Parathyroid adenoma (tissue), 2 donors: ENCODE measurements at regions not wholly inside any gene's neighbourhood (a gene's known extent, or its start where the extent isn't known, plus 50 kb on each side); places are given as distances from the start of the nearest gene placed in this dataset.

Experiments
- H2AFZ ChIP-seq: fragments of 300-600 bp; sonication (generic); one replicate; pipeline ENCODE4 v1.7.0; 2017; ENCODE audit warnings: antibody characterized with exemption, mild to moderate bottlenecking
- H3K27ac ChIP-seq: fragments of 300-600 bp; sonication (generic); one replicate; pipeline ENCODE4 v1.7.0; 2017
- H3K27me3 ChIP-seq: fragments of 300-600 bp; sonication (generic); one replicate; pipeline ENCODE4 v1.7.0; 2017; ENCODE audit warnings: low read length; ENCODE audit not compliant: control insufficient read depth, insufficient read depth
- H3K36me3 ChIP-seq: fragments of 300-600 bp; sonication (generic); one replicate; pipeline ENCODE4 v1.7.0; 2017; ENCODE audit warnings: low read length; ENCODE audit not compliant: control insufficient read depth, insufficient read depth
- H3K4me1 ChIP-seq: fragments of 300-600 bp; sonication (generic); one replicate; pipeline ENCODE4 v1.7.0; 2017; ENCODE audit warnings: control low read depth
- H3K4me2 ChIP-seq: fragments of 300-600 bp; sonication (generic); one replicate; pipeline ENCODE4 v1.7.0; 2017; ENCODE audit warnings: low read length
- H3K4me3 ChIP-seq: fragments of 300-600 bp; sonication (generic); one replicate; pipeline ENCODE4 v1.7.0; 2017; ENCODE audit warnings: low read depth, low read length
- H3K79me2 ChIP-seq: fragments of 300-600 bp; sonication (generic); one replicate; pipeline ENCODE4 v1.7.0; 2017; ENCODE audit warnings: control low read depth
- H3K9ac ChIP-seq: fragments of 300-600 bp; sonication (generic); one replicate; pipeline ENCODE4 v1.7.0; 2017; ENCODE audit warnings: mild to moderate bottlenecking
- H3K9me3 ChIP-seq: fragments of 300-600 bp; sonication (generic); one replicate; pipeline ENCODE4 v1.7.0; 2017; ENCODE audit warnings: low read length; ENCODE audit not compliant: control insufficient read depth
- TF ChIP-seq, protein P1 (sequence below): fragments of 300-600 bp; sonication (generic); IDR thresholded peaks from one replicate; pipeline ENCODE4 v1.7.0; 2017; ENCODE audit warnings: antibody characterized with exemption, mild to moderate bottlenecking
- donor health status: primary hyperparathyroidism.

DNA sequence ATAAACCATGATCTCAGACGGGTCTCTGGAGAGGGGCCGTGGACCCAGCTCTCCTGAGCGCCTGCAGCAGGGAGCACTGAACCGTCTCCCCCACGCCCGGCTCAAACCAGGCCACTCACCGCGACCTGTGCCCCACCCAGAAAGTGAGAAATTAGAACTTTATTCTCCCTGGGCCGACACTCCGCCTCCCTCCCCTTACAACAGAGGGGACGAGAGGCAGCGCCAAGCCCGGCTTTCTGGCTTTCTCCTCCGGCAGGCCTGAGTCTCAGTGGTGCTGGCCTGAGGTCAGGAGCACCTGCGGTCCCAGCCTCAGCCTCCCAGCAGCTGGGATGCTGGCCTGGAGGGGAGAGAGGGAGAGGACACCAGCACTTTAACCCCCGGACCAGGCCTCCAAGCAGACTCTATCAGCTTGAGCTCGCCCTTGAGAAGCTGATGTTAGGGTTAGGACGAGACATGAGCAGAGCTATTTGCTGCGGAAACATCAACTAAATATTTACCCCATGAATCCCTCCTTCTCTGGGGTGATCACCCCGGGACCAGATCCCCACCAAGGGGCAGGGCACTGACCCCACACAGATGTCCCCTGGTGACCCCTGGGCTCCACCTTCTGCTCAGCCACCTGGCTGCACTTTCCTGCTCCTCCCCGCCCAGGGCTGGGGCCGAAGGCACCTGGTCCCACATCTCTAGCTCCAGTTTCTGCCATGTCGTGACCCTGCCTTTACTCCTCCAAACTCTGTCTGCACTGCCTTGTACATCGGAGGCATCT, 856.3 kb upstream of the SALL3 start:
- no peaks in the 10 kb centered on the region for H3K36me3 ChIP-seq
- TF ChIP-seq, protein P1, sequence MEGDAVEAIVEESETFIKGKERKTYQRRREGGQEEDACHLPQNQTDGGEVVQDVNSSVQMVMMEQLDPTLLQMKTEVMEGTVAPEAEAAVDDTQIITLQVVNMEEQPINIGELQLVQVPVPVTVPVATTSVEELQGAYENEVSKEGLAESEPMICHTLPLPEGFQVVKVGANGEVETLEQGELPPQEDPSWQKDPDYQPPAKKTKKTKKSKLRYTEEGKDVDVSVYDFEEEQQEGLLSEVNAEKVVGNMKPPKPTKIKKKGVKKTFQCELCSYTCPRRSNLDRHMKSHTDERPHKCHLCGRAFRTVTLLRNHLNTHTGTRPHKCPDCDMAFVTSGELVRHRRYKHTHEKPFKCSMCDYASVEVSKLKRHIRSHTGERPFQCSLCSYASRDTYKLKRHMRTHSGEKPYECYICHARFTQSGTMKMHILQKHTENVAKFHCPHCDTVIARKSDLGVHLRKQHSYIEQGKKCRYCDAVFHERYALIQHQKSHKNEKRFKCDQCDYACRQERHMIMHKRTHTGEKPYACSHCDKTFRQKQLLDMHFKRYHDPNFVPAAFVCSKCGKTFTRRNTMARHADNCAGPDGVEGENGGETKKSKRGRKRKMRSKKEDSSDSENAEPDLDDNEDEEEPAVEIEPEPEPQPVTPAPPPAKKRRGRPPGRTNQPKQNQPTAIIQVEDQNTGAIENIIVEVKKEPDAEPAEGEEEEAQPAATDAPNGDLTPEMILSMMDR = no peak
- H3K9ac ChIP-seq = no peak overlapping the region
- no peaks in the 10 kb centered on the region for H3K9me3 ChIP-seq
- H2AFZ ChIP-seq = no peak overlapping the region
- no peak overlapping the region for H3K4me3 ChIP-seq
- no peaks in the 10 kb centered on the region for H3K79me2 ChIP-seq
- no peak overlapping the region for H3K4me2 ChIP-seq
- H3K4me1 ChIP-seq = no peaks in the 10 kb centered on the region
- H3K27me3 ChIP-seq = no peaks in the 10 kb centered on the region
- no peak overlapping the region for H3K27ac ChIP-seq

DNA sequence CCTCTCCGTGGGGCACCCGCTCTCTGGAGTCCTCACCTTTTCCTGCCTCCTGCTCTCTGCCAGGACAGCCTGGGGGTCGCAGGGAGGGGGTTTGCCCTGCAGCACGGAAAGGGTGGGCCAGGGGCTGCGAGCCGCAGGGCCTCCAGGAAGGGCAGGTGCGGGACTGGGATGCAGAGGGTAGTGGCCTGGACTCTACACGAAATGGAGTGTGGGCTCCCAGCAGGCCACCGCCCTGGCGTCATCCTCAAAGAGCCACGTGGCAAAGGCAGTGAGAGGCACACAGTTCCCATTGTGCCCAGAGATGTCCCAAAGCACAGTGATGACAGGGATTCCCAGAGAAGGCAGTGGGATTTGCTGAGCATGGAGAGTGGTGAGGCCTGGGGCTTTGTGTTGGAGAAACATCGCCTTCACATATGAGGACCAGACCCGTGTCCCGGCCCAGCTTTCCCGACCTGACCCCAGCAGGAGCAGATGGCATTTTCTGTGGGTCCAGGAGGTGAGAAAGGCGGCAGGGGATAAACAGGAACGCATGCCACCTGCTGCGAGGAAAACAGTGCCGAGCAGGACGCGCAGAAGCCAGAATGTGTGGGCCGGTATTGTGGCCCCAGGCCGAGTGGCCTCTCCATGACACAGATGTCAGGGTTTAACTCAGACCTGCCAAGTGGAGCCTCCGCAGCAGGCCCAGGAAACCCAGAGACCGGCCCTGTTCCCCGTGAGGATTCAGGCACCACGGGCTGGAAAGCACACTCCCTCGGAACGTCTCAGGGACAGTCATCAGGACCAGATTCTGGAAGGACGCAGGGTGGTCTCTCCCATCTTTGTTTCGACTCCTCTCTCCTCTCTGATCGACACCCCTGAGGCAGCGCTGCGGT, 855.5 kb upstream of the SALL3 start:
- Histone ChIP-seq H3K79me2 (no peaks in the 10 kb centered on the region), H3K36me3 (no peaks in the 10 kb centered on the region), H3K4me2 (no peak overlapping the region), H3K4me1 (no peaks in the 10 kb centered on the region), H3K9ac (no peak overlapping the region), H3K27me3 (no peaks in the 10 kb centered on the region), H2AFZ (no peak overlapping the region), H3K27ac (no peak overlapping the region), H3K4me3 (no peak overlapping the region), H3K9me3 (no peaks in the 10 kb centered on the region)
- TF ChIP-seq, protein P1 = no peak

DNA sequence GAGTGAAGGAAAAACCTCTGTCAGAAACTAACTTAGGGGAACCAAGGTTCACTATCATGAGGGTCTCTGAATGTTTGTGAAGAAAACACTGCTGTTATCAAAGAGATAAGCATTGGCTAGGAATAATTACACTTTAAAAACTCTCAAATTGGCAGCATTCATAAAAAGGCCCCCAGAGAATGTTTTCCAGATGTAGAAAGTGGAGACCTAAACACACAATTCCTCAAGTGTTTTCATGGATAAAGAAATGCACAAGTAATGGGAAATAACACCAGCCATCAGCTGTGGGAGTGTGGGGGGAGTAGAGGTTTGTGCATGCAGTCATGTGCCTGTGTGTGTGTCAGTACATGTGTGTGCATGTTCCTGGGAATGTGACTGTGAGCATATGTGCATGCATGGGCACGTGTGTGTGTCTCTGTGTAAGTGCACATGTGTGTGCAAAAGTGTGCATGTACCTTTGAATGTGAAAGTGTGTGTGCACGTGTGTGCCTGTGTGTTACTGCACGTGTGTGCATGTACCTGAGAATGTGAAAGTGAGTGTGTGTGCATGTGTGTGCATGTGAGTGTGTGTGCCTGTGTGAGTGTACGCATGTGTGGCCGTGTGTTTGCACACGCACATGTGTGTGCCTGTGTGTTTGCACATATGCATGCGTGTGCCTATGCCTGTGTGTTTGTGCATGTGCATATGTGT, 854.3 kb upstream of the SALL3 start:
- no peaks in the 10 kb centered on the region for H3K36me3 ChIP-seq
- no peak overlapping the region for H3K9ac ChIP-seq
- no peak overlapping the region for H3K27ac ChIP-seq
- no peaks in the 10 kb centered on the region for H3K4me1 ChIP-seq
- no peak overlapping the region for H2AFZ ChIP-seq
- no peaks in the 10 kb centered on the region for H3K27me3 ChIP-seq
- TF ChIP-seq, protein P1 = no peak
- H3K4me2 ChIP-seq = no peak overlapping the region
- no peak overlapping the region for H3K4me3 ChIP-seq
- no peaks in the 10 kb centered on the region for H3K9me3 ChIP-seq
- no peaks in the 10 kb centered on the region for H3K79me2 ChIP-seq

- TF ChIP-seq, protein P1 = no peak
- H3K79me2 ChIP-seq = no peaks in the 10 kb centered on the region
- no peak overlapping the region for H3K9ac ChIP-seq
- no peaks in the 10 kb centered on the region for H3K36me3 ChIP-seq
- H3K27me3 ChIP-seq = no peaks in the 10 kb centered on the region
- H3K9me3 ChIP-seq = no peaks in the 10 kb centered on the region
- H2AFZ ChIP-seq = no peak overlapping the region
- H3K4me1 ChIP-seq = no peaks in the 10 kb centered on the region
- no peak overlapping the region for H3K4me2 ChIP-seq
- H3K27ac ChIP-seq = no peak overlapping the region
- H3K4me3 ChIP-seq = no peak overlapping the region
Measured at GRCh38 chr18:78126106-78126505, 853.5 kb upstream of the SALL3 start.
